HG03280 (cell line): ENCODE measurements at regions not wholly inside any gene's neighbourhood (a gene's known extent, or its start where the extent isn't known, plus 50 kb on each side); places are given as distances from the start of the nearest gene placed in this dataset.

Experiments
- ATAC-seq: cut with Tn5 transposase; IDR thresholded peaks from one replicate; pipeline ENCODE4 v1.9.1; 2021; ENCODE audit warnings: mild to moderate bottlenecking, moderate library complexity; ENCODE audit not compliant: unreplicated experiment

DNA sequence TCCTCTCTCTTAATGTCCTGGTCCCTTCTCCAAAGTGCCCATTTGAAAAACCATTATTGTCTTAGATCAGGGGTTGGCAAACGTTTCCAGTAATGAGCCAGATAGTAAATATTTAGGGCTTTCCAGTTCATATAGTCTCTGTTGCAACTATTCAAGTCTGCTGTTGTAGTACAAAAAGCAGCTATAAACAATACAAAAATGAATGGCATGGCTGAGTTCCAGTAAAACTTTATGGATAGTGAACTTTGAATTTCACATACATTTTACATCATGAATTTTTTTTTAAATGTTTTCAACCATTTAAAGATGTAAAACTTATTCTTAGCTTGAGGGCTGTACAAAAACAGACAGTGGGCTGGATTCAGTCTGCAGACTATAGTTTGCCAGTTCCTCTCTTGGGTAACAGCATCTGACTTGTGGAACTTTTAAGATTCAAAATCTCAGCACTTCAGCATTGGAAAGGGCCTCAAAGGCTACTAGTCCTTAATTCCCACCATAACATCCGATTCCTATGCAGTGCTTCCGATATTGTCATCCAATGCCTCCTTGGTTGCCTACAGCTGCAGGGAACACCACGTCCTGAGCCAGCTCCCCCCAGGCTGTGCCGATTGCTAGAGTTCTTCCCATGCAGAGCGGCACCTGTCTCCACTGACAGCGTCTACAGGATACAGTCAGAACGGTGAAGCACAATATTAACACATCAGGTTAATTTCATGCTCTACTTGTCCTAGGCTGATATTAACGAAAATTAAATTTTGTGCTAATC is 65.6 kb upstream of the E2F8 start:
- ATAC-seq, result no peak

DNA sequence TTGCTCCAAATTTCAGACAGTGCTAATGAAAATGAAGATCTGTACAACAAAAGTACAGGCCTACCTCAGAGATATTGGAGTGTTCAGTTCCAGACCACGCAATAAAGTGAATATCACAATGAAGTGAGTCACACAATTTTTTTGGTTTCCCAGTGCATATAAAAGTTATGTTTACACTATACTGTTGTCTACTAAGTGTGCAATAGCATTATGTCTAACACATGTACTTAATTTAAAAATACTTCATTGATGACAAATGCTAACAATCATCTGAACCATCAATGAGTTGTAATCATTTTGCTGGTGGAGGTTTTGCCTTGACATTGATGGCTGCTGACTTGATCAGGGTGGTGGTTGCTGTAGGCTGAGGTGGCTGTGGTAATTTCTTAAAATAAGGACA is 60.6 kb upstream of the E2F8 start:
- no peak for ATAC-seq

DNA sequence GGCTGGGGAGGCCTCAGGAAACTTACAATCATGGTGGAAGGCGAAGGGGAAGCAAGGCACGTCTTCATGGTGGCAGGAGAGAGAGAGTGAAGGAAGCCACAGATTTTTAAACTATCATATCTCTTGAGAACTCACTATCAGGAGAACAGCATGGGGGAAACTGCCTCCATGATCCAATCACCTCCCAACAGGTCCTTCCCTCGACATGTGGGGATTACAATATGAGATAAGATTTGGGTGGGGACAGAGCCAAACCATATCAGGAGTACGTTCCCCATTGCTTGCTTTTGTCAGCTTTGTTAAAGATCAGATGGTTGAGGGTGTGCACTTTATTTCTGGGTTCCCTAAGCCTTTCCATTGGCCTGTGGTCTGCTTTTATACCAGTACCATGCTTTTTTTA is 53.7 kb upstream of the E2F8 start:
- ATAC-seq, result no peak

DNA sequence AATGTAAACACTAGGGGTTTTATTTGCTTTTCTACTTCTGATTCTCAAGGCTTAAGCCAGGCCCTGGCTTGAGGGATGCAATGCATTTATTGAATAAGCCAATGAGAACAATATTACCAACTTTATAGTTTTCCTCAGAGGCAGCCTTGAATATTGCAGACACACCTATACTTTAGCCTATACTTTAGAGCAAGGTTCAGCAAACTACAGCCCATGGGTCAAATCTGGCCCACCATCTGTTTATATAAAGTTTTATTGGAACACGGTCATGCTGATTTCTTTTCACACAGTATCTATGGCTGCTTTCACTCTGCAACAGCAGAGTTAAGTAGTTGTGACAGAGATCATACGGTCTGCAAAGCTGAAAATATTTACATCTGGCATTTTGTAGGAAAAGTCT is 50.3 kb upstream of the E2F8 start:
- ATAC-seq, result no peak
